ENCODE measurements at regions not wholly inside any gene's neighbourhood (a gene's known extent, or its start where the extent isn't known, plus 50 kb on each side); places are given as distances from the start of the nearest gene placed in this dataset.
"Not testable (repeated sequence)": the region's sequence is repeated elsewhere in the genome, so short reads cannot be mapped to it uniquely, and the experiment has no call there.

GRCh38 chr6:5878792-5879191 lies 127.9 kb downstream of the NRN1 start:
- DNase-seq (ENCODE audit: low spot score): no peak
- Mint-ChIP-seq H3K27me3 (ENCODE audit: insufficient read depth) (peaks cover 24% of the 10 kb centered on the region), H3K9me3 (peaks cover 4% of the 10 kb centered on the region), H3K27ac (no peak overlapping the region), H3K36me3 (ENCODE audit: low read depth) (peaks cover 1% of the 10 kb centered on the region), H3K4me1 (ENCODE audit: low read depth) (peaks cover 9% of the 10 kb centered on the region), H3K4me3 (no peak overlapping the region)
- intact Hi-C loops (cut with micrococcal nuclease): no loop called here

GRCh38 chr6:5876076-5876475 lies 130.6 kb downstream of the NRN1 start:
- Mint-ChIP-seq H3K4me1 (ENCODE audit: low read depth) (peaks cover 19% of the 10 kb centered on the region), H3K27me3 (ENCODE audit: insufficient read depth) (peaks cover 2% of the 10 kb centered on the region), H3K27ac (no peak overlapping the region), H3K9me3 (peaks cover 9% of the 10 kb centered on the region), H3K36me3 (ENCODE audit: low read depth) (peaks cover 4% of the 10 kb centered on the region), H3K4me3 (no peak overlapping the region)
- no peak for DNase-seq (ENCODE audit: low spot score)
- intact Hi-C loops (cut with micrococcal nuclease): no loop called here

- H3K4me3 Mint-ChIP-seq; DNase-seq (ENCODE audit: low spot score); H3K27me3 Mint-ChIP-seq (ENCODE audit: insufficient read depth); H3K9me3 Mint-ChIP-seq; H3K36me3 Mint-ChIP-seq (ENCODE audit: low read depth); H3K27ac Mint-ChIP-seq: not testable (repeated sequence)
- peaks cover 26% of the 10 kb centered on the region for H3K4me1 Mint-ChIP-seq (ENCODE audit: low read depth)
- intact Hi-C loops (cut with micrococcal nuclease): loop anchor here (5.0 kb wide), 2 partner anchors 113 to 1237 kb away; no protein-coding TSS in a partner anchor
These were observed 132.7 kb downstream of the NRN1 start for GRCh38 chr6:5873976-5874375.

- intact Hi-C loops (cut with micrococcal nuclease): loop anchor here (5.0 kb wide), 2 partner anchors 116 to 1234 kb away; no protein-coding TSS in a partner anchor
- peaks cover 32% of the 10 kb centered on the region for H3K4me1 Mint-ChIP-seq (ENCODE audit: low read depth)
- DNase-seq (ENCODE audit: low spot score): no peak
- H3K9me3 Mint-ChIP-seq: peaks cover 6% of the 10 kb centered on the region
- H3K27me3 Mint-ChIP-seq (ENCODE audit: insufficient read depth): peaks cover 2% of the 10 kb centered on the region
- no peak overlapping the region for H3K4me3 Mint-ChIP-seq
- H3K36me3 Mint-ChIP-seq (ENCODE audit: low read depth): peaks cover 5% of the 10 kb centered on the region
- H3K27ac Mint-ChIP-seq: no peak overlapping the region
These were observed 135.4 kb downstream of the NRN1 start for GRCh38 chr6:5871296-5871695.

- Mint-ChIP-seq H3K27ac (no peak overlapping the region), H3K36me3 (ENCODE audit: low read depth) (peaks cover 8% of the 10 kb centered on the region), H3K9me3 (peaks cover 20% of the 10 kb centered on the region)
These were observed 137.0 kb downstream of the NRN1 start for GRCh38 chr6:5869676-5870075.

GRCh38 chr6:5869261-5869660 lies 137.5 kb downstream of the NRN1 start:
- intact Hi-C loops (cut with micrococcal nuclease): loop anchor here (5.0 kb wide), 2 partner anchors 37 to 397 kb away; no protein-coding TSS in a partner anchor
- no peak overlapping the region for H3K27ac Mint-ChIP-seq

More at GRCh38 chr6:5869676-5870075, 137.0 kb downstream of the NRN1 start:
- intact Hi-C loops (cut with micrococcal nuclease): loop anchor here (5.0 kb wide), 4 partner anchors 37 to 1232 kb away; no protein-coding TSS in a partner anchor
- Mint-ChIP-seq H3K27me3 (ENCODE audit: insufficient read depth) (peaks cover 2% of the 10 kb centered on the region), H3K4me3 (peak overlapping the region; percentile 40), H3K4me1 (ENCODE audit: low read depth) (peaks cover 44% of the 10 kb centered on the region)
- DNase-seq (ENCODE audit: low spot score): no peak

GRCh38 chr6:5866547-5867051 lies 140.1 kb downstream of the NRN1 start:
- peaks cover 38% of the 10 kb centered on the region for H3K4me1 Mint-ChIP-seq (ENCODE audit: low read depth)
- H3K27ac Mint-ChIP-seq: peak overlapping the region; percentile 88
- intact Hi-C loops (cut with micrococcal nuclease): loop anchor here (1.0 to 5.0 kb wide), 4 partner anchors 15 to 394 kb away; no protein-coding TSS in a partner anchor
- H3K36me3 Mint-ChIP-seq (ENCODE audit: low read depth): peaks cover 8% of the 10 kb centered on the region
- peaks cover 18% of the 10 kb centered on the region for H3K9me3 Mint-ChIP-seq
- DNase-seq (ENCODE audit: low spot score): no peak
- no peaks in the 10 kb centered on the region for H3K27me3 Mint-ChIP-seq (ENCODE audit: insufficient read depth)
- peak overlapping the region; percentile 69 for H3K4me3 Mint-ChIP-seq

More at GRCh38 chr6:5869261-5869660, 137.5 kb downstream of the NRN1 start:
- Mint-ChIP-seq H3K27me3 (ENCODE audit: insufficient read depth) (peaks cover 2% of the 10 kb centered on the region), H3K4me1 (ENCODE audit: low read depth) (peaks cover 44% of the 10 kb centered on the region), H3K4me3 (peak overlapping the region; percentile 40), H3K9me3 (peaks cover 22% of the 10 kb centered on the region), H3K36me3 (ENCODE audit: low read depth) (peaks cover 8% of the 10 kb centered on the region)
- DNase-seq (ENCODE audit: low spot score): no peak

- intact Hi-C loops (cut with micrococcal nuclease): loop anchor here (1.0 to 5.0 kb wide), 4 partner anchors 14 to 393 kb away; no protein-coding TSS in a partner anchor
- Mint-ChIP-seq H3K36me3 (ENCODE audit: low read depth) (peaks cover 5% of the 10 kb centered on the region), H3K9me3 (peaks cover 18% of the 10 kb centered on the region), H3K4me1 (ENCODE audit: low read depth) (peaks cover 37% of the 10 kb centered on the region), H3K4me3 (no peak overlapping the region), H3K27me3 (ENCODE audit: insufficient read depth) (no peaks in the 10 kb centered on the region), H3K27ac (no peak overlapping the region)
- no peak for DNase-seq (ENCODE audit: low spot score)
These were observed 141.2 kb downstream of the NRN1 start for GRCh38 chr6:5865506-5866031.

- no peak overlapping the region for H3K4me3 Mint-ChIP-seq
These were observed 145.9 kb downstream of the NRN1 start for GRCh38 chr6:5860849-5861248.

GRCh38 chr6:5855787-5856470 lies 150.8 kb downstream of the NRN1 start:
- intact Hi-C loops (cut with micrococcal nuclease): no loop called here
- Mint-ChIP-seq H3K27me3 (ENCODE audit: insufficient read depth) (peaks cover 7% of the 10 kb centered on the region), H3K9me3 (peaks cover 5% of the 10 kb centered on the region), H3K27ac (no peak overlapping the region), H3K4me3 (no peak overlapping the region), H3K4me1 (ENCODE audit: low read depth) (peaks cover 10% of the 10 kb centered on the region), H3K36me3 (ENCODE audit: low read depth) (no peaks in the 10 kb centered on the region)
- no peak for DNase-seq (ENCODE audit: low spot score)

More at GRCh38 chr6:5860849-5861248, 145.9 kb downstream of the NRN1 start:
- Mint-ChIP-seq H3K36me3 (ENCODE audit: low read depth) (no peaks in the 10 kb centered on the region), H3K4me1 (ENCODE audit: low read depth) (peaks cover 14% of the 10 kb centered on the region), H3K9me3 (peaks cover 17% of the 10 kb centered on the region), H3K27me3 (ENCODE audit: insufficient read depth) (peaks cover 4% of the 10 kb centered on the region), H3K27ac (no peak overlapping the region)
- no peak for DNase-seq (ENCODE audit: low spot score)
- intact Hi-C loops (cut with micrococcal nuclease): no loop called here

GRCh38 chr6:5854899-5855298 lies 151.8 kb downstream of the NRN1 start:
- DNase-seq (ENCODE audit: low spot score): no peak
- Mint-ChIP-seq H3K4me3 (no peak overlapping the region), H3K4me1 (ENCODE audit: low read depth) (peaks cover 5% of the 10 kb centered on the region), H3K27ac (no peak overlapping the region), H3K27me3 (ENCODE audit: insufficient read depth) (peaks cover 7% of the 10 kb centered on the region), H3K36me3 (ENCODE audit: low read depth) (no peaks in the 10 kb centered on the region), H3K9me3 (peaks cover 5% of the 10 kb centered on the region)
- intact Hi-C loops (cut with micrococcal nuclease): loop anchor here (5.0 kb wide), 1 partner anchor 338 kb away; no protein-coding TSS in a partner anchor

- Mint-ChIP-seq H3K4me1 (ENCODE audit: low read depth) (peaks cover 18% of the 10 kb centered on the region), H3K4me3 (peak overlapping the region; percentile 78), H3K36me3 (ENCODE audit: low read depth) (no peaks in the 10 kb centered on the region), H3K27ac (no peak overlapping the region), H3K9me3 (no peaks in the 10 kb centered on the region), H3K27me3 (ENCODE audit: insufficient read depth) (peaks cover 12% of the 10 kb centered on the region)
- DNase-seq (ENCODE audit: low spot score): peak; percentile 62
- intact Hi-C loops (cut with micrococcal nuclease): loop anchor here (1.0 to 5.0 kb wide), 2 partner anchors 15 to 334 kb away; no protein-coding TSS in a partner anchor
These were observed 155.4 kb downstream of the NRN1 start for GRCh38 chr6:5851261-5851757.

GRCh38 chr6:5850848-5851255 lies 155.9 kb downstream of the NRN1 start:
- H3K9me3 Mint-ChIP-seq: no peaks in the 10 kb centered on the region

More at GRCh38 chr6:5850848-5851255, 155.9 kb downstream of the NRN1 start:
- DNase-seq (ENCODE audit: low spot score): no peak
- no peaks in the 10 kb centered on the region for H3K36me3 Mint-ChIP-seq (ENCODE audit: low read depth)
- peaks cover 14% of the 10 kb centered on the region for H3K27me3 Mint-ChIP-seq (ENCODE audit: insufficient read depth)
- peaks cover 18% of the 10 kb centered on the region for H3K4me1 Mint-ChIP-seq (ENCODE audit: low read depth)
- H3K4me3 Mint-ChIP-seq: peak overlapping the region; percentile 72
- intact Hi-C loops (cut with micrococcal nuclease): loop anchor here (1.0 to 5.0 kb wide), 2 partner anchors 15 to 334 kb away; no protein-coding TSS in a partner anchor
- no peak overlapping the region for H3K27ac Mint-ChIP-seq
